Smooth muscle cell (in vitro differentiated cells): ENCODE measurements at regions not wholly inside any gene's neighbourhood (a gene's known extent, or its start where the extent isn't known, plus 50 kb on each side); places are given as distances from the start of the nearest gene placed in this dataset.
"Not testable (repeated sequence)": the region's sequence is repeated elsewhere in the genome, so short reads cannot be mapped to it uniquely, and the experiment has no call there.

Experiments used
- DNase-seq: peaks from one replicate; lab custom pipeline; 2025; ENCODE audit not compliant: unreplicated experiment; lab: John Stamatoyannopoulos, UW
- H2AFZ ChIP-seq: fragments of 200-600 bp; sonication (generic); 2 replicates; pipeline ENCODE4 v1.6.0; 2016; ENCODE audit warnings: antibody characterized with exemption, low read depth, mild to moderate bottlenecking
- H3F3A ChIP-seq: fragments of 200-600 bp; sonication (generic); 2 replicates; pipeline ENCODE4 v1.6.0; 2017; ENCODE audit warnings: antibody characterized with exemption, low read depth
- H3K27ac ChIP-seq: fragments of 200-600 bp; sonication (generic); 2 replicates; pipeline ENCODE4 v1.5.1; 2016; ENCODE audit warnings: low read depth, mild to moderate bottlenecking
- H3K27me3 ChIP-seq: fragments of 200-600 bp; sonication (generic); 2 replicates; pipeline ENCODE4 v1.6.1; 2016; ENCODE audit warnings: low read depth, mild to moderate bottlenecking
- H3K36me3 ChIP-seq: fragments of 200-600 bp; sonication (generic); 2 replicates; pipeline ENCODE4 v1.5.1; 2016; ENCODE audit warnings: low read depth
- H3K4me1 ChIP-seq: fragments of 200-600 bp; sonication (generic); 2 replicates; pipeline ENCODE4 v1.5.1; 2016; ENCODE audit warnings: low read depth
- H3K4me2 ChIP-seq: fragments of 200-600 bp; sonication (generic); 2 replicates; pipeline ENCODE4 v1.6.0; 2016; ENCODE audit warnings: mild to moderate bottlenecking
- H3K4me3 ChIP-seq: fragments of 200-600 bp; sonication (generic); 2 replicates; pipeline ENCODE4 v1.5.1; 2016; ENCODE audit warnings: mild to moderate bottlenecking
- H3K79me2 ChIP-seq: fragments of 200-600 bp; sonication (generic); 2 replicates; pipeline ENCODE4 v1.6.0; 2016; ENCODE audit warnings: low read depth, mild to moderate bottlenecking
- H3K9ac ChIP-seq: fragments of 200-600 bp; sonication (generic); 2 replicates; pipeline ENCODE4 v1.6.0; 2016; ENCODE audit warnings: low read depth
- H3K9me3 ChIP-seq: fragments of 200-600 bp; sonication (generic); replicated peaks from 2 replicates; pipeline ENCODE4 v1.5.1; 2016; ENCODE audit warnings: low read depth
- H4K20me1 ChIP-seq: fragments of 200-600 bp; sonication (generic); 2 replicates; pipeline ENCODE4 v1.6.0; 2016; ENCODE audit warnings: low read depth
- WGBS: methylation state at CpG from one replicate; pipeline ENCODE4 v1.1.7; 2016; ENCODE audit warnings: low lambda C conversion rate; 5-methylcytosine and 5-hydroxymethylcytosine counted together
- TF ChIP-seq, protein P1 (sequence below): fragments of 200-600 bp; sonication (generic); IDR thresholded peaks from 2 replicates; pipeline ENCODE4 v1.5.1; 2017; ENCODE audit warnings: borderline replicate concordance, mild to moderate bottlenecking, antibody characterized with exemption; ENCODE audit not compliant: insufficient read depth, poor library complexity, severe bottlenecking

DNA sequence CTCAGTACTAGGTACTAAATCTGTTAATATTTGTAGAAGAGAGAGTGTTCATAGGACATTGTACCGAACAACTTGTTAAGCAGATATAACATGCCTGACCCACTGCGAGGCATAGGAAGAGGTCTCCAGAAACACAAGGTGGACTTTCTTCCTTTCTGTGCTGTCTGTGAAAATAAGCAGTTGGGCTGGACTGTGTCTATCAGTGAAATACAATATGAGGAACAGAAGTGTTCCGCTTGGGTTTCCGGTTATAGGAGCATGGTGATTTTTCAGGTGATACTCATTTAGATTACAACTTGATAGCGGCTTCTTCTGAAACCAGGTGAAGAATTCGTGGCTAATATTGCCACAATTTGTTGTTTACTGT is 60.9 kb upstream of the TLR4 start:
- 91% methylated on average over 6 of the region's 6 CpGs for WGBS
- Histone ChIP-seq H3K4me2 (no peak overlapping the region), H3K4me1 (peaks cover 14% of the 10 kb centered on the region), H3K27ac (no peak overlapping the region), H3K9me3 (no peaks in the 10 kb centered on the region), H3K79me2 (no peaks in the 10 kb centered on the region), H3K36me3 (no peaks in the 10 kb centered on the region), H4K20me1 (no peaks in the 10 kb centered on the region), H2AFZ (no peak overlapping the region), H3K9ac (no peak overlapping the region), H3F3A (no peaks in the 10 kb centered on the region), H3K4me3 (no peak overlapping the region), H3K27me3 (peaks cover 4% of the 10 kb centered on the region)
- DNase-seq, result no peak
- TF ChIP-seq, protein P1, sequence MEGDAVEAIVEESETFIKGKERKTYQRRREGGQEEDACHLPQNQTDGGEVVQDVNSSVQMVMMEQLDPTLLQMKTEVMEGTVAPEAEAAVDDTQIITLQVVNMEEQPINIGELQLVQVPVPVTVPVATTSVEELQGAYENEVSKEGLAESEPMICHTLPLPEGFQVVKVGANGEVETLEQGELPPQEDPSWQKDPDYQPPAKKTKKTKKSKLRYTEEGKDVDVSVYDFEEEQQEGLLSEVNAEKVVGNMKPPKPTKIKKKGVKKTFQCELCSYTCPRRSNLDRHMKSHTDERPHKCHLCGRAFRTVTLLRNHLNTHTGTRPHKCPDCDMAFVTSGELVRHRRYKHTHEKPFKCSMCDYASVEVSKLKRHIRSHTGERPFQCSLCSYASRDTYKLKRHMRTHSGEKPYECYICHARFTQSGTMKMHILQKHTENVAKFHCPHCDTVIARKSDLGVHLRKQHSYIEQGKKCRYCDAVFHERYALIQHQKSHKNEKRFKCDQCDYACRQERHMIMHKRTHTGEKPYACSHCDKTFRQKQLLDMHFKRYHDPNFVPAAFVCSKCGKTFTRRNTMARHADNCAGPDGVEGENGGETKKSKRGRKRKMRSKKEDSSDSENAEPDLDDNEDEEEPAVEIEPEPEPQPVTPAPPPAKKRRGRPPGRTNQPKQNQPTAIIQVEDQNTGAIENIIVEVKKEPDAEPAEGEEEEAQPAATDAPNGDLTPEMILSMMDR, result no peak

GRCh38 chr9:117642571-117643287 is 61.5 kb upstream of the TLR4 start:
- not testable (repeated sequence) for H3K27ac ChIP-seq, H3K9ac ChIP-seq, H3K9me3 ChIP-seq, H3F3A ChIP-seq, H3K36me3 ChIP-seq, H3K79me2 ChIP-seq, H2AFZ ChIP-seq, H3K4me3 ChIP-seq, H4K20me1 ChIP-seq, H3K27me3 ChIP-seq, H3K4me2 ChIP-seq, DNase-seq
- WGBS, result 90% methylated on average over 29 of the region's 50 CpGs
- H3K4me1 ChIP-seq, result peaks cover 14% of the 10 kb centered on the region

DNA sequence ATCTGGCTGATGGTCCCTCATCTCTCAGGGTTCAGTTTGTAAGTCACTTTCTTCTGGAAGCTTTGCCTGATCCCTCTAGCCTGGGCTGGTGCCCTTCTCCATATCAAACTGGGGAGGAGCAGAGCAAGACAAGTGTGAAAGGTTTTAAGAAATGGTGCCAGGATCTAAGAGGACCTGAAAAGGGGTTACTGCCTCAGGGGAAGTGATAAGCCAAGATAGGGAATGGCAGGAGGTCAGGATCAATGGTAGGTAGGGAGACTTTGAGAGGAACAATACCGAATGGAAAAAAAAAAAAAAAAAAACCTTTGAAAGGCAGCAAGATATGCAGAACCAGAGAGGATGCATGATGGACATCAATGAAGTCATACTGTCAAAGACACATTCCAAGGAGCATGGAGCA is 67.5 kb upstream of the TLR4 start:
- Histone ChIP-seq H3F3A (no peaks in the 10 kb centered on the region), H3K79me2 (no peaks in the 10 kb centered on the region), H2AFZ (no peak overlapping the region), H3K4me1 (no peaks in the 10 kb centered on the region), H3K4me2 (no peak overlapping the region), H3K27me3 (peaks cover 4% of the 10 kb centered on the region), H3K36me3 (no peaks in the 10 kb centered on the region), H3K27ac (no peak overlapping the region), H4K20me1 (no peaks in the 10 kb centered on the region), H3K4me3 (no peak overlapping the region), H3K9me3 (no peaks in the 10 kb centered on the region), H3K9ac (no peak overlapping the region)
- TF ChIP-seq, protein P1, result no peak
- DNase-seq, result no peak
- WGBS, result 84% methylated on average over 1 of the region's 1 CpG

- no peaks in the 10 kb centered on the region for H3K4me1 ChIP-seq
- H2AFZ ChIP-seq, result no peak overlapping the region
- H3K9ac ChIP-seq, result no peak overlapping the region
- H3K36me3 ChIP-seq, result no peaks in the 10 kb centered on the region
- H3F3A ChIP-seq, result no peaks in the 10 kb centered on the region
- H3K9me3 ChIP-seq, result peaks cover 8% of the 10 kb centered on the region
- H4K20me1 ChIP-seq, result no peaks in the 10 kb centered on the region
- DNase-seq, result no peak
- TF ChIP-seq, protein P1, result no peak
- no peaks in the 10 kb centered on the region for H3K27me3 ChIP-seq
- H3K27ac ChIP-seq, result no peak overlapping the region
- WGBS, result 100% methylated on average over 1 of the region's 1 CpG
- no peaks in the 10 kb centered on the region for H3K79me2 ChIP-seq
- H3K4me2 ChIP-seq, result no peak overlapping the region
- no peak overlapping the region for H3K4me3 ChIP-seq
Measured at GRCh38 chr9:117625154-117625553, 79.0 kb upstream of the TLR4 start.
